Spleen (tissue), 11 donors: ENCODE measurements at regions not wholly inside any gene's neighbourhood (a gene's known extent, or its start where the extent isn't known, plus 50 kb on each side); places are given as distances from the start of the nearest gene placed in this dataset.

Experiments
- DNase-seq: peaks from one replicate; pipeline ENCODE4 v3.0.0-alpha.2; 2020
- H3K27ac ChIP-seq, 8 donors: fragments of 200-600 bp; sonication (generic) in 7 of 8; 1 replicate in 4 of 8; 2 replicates in 4 of 8; pipeline versions ENCODE4 v1.5.0 to v1.8.0; 2016 to 2021; ENCODE audit warnings: inconsistent platforms in 4 of 8, mild to moderate bottlenecking in 4 of 8, moderate library complexity in 1 of 8
- H3K27me3 ChIP-seq, 7 donors: fragments of 200-600 bp; sonication (generic) in 6 of 7; replicated peaks in 1 of 7; 1 replicate in 4 of 7; 2 replicates in 3 of 7; pipeline versions ENCODE4 v1.5.0 to v1.8.0; 2016 to 2021; ENCODE audit warnings: inconsistent platforms in 3 of 7, mild to moderate bottlenecking in 1 of 7
- H3K36me3 ChIP-seq, 6 donors: fragments of 200-600 bp; sonication (generic) in 5 of 6; 1 replicate in 4 of 6; 2 replicates in 2 of 6; pipeline versions ENCODE4 v1.5.0 to v1.8.0; 2016 to 2021; ENCODE audit warnings: inconsistent platforms in 2 of 6
- H3K4me1 ChIP-seq, 6 donors: fragments of 200-600 bp; sonication (generic) in 5 of 6; 1 replicate in 3 of 6; 2 replicates in 3 of 6; pipeline versions ENCODE4 v1.5.0 to v1.8.0; 2016 to 2021; ENCODE audit warnings: inconsistent platforms in 3 of 6
- H3K4me3 ChIP-seq, 8 donors: fragments of 200-600 bp; sonication (generic) in 7 of 8; 1 replicate in 4 of 8; 2 replicates in 4 of 8; pipeline versions ENCODE4 v1.5.0 to v1.8.0; 2016 to 2021; ENCODE audit warnings: inconsistent platforms in 4 of 8, mild to moderate bottlenecking in 4 of 8, moderate library complexity in 2 of 8
- H3K9me3 ChIP-seq, 8 donors: fragments of 200-600 bp; sonication (generic) in 7 of 8; 1 replicate in 4 of 8; 2 replicates in 4 of 8; pipeline versions ENCODE4 v1.5.0 to v1.8.0; 2016 to 2021; ENCODE audit warnings: inconsistent platforms in 4 of 8
- POLR2A ChIP-seq, 3 donors: fragments of 450-650 bp; IDR thresholded peaks; one replicate each; pipeline ENCODE4 v1.5.1; 2017; ENCODE audit warnings: antibody characterized with exemption in 3 of 3, mild to moderate bottlenecking in 1 of 3
- POLR2AphosphoS5 ChIP-seq, 3 donors: sonication (generic); formaldehyde crosslinking; IDR thresholded peaks; one replicate each; pipeline ENCODE4 v1.5.1; 2017; ENCODE audit warnings: antibody characterized with exemption in 3 of 3
- WGBS, 5 donors: extraction: QIAGEN DNeasy Blood & Tissue Kit in 3 of 5; methylation state at CpG; one replicate each; pipeline versions ENCODE4 v1.1.5 to v1.1.7; 2013 to 2018; 5-methylcytosine and 5-hydroxymethylcytosine counted together
- intact Hi-C: fragments of 100-400 bp; cut with DNase I; formaldehyde crosslinking; loops from one replicate; pipeline ENCODE4 v1.15.0; 2023; ENCODE audit warnings: low total_unique reads
- TF ChIP-seq, protein P1 (sequence below), 11 experiments: fragments of 200-600 bp in 7 of 11; fragments of 450-650 bp in 4 of 11; sonication (generic) in 4 of 11; IDR thresholded peaks in 8 of 11; conservative IDR thresholded peaks in 3 of 11; 1 replicate in 7 of 11; 2 replicates in 4 of 11; pipeline versions ENCODE4 v1.4.0 to v1.8.0; 2016 to 2021; ENCODE audit warnings: antibody characterized with exemption in 11 of 11, inconsistent platforms in 4 of 11, mild to moderate bottlenecking in 1 of 11
- donor health status: healthy with polysubstance abuse.
- donor health status: DM: no; HTN: no; CAD: no; lungs with moderate emphysema.
- donor health status: DM: no; HTN: no; CAD: no.
- donor health status: Bipolar disorder and iron deficiency.
- donor health status: healthy.
- donor health status: DM: no; HTN: no; CAD: no.
- donor health status: DM: yes; HTN: yes; CAD: no.

GRCh38 chr16:65869261-65869660, 497.2 kb upstream of the CDH5 start:
- Histone ChIP-seq H3K4me1 (peaks cover 0 to 13% (median 2%) of the 10 kb centered on the region in 6 donors), H3K9me3 (peaks cover 0 to 9% (median 6%) of the 10 kb centered on the region in 8 donors), H3K4me3 (no peak overlapping the region), H3K27ac (peak overlapping the region in 4 of 8 donors; percentile 49 to 78 (median 66)), H3K27me3 (no peaks in the 10 kb centered on the region), H3K36me3 (no peaks in the 10 kb centered on the region)
- TF ChIP-seq POLR2AphosphoS5 (IDR thresholded peaks at IDR 0.05): no peak
- TF ChIP-seq POLR2A (IDR thresholded peaks at IDR 0.05): no peak
- TF ChIP-seq, protein P1, sequence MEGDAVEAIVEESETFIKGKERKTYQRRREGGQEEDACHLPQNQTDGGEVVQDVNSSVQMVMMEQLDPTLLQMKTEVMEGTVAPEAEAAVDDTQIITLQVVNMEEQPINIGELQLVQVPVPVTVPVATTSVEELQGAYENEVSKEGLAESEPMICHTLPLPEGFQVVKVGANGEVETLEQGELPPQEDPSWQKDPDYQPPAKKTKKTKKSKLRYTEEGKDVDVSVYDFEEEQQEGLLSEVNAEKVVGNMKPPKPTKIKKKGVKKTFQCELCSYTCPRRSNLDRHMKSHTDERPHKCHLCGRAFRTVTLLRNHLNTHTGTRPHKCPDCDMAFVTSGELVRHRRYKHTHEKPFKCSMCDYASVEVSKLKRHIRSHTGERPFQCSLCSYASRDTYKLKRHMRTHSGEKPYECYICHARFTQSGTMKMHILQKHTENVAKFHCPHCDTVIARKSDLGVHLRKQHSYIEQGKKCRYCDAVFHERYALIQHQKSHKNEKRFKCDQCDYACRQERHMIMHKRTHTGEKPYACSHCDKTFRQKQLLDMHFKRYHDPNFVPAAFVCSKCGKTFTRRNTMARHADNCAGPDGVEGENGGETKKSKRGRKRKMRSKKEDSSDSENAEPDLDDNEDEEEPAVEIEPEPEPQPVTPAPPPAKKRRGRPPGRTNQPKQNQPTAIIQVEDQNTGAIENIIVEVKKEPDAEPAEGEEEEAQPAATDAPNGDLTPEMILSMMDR (IDR thresholded peaks at IDR 0.05 in 8 of 11, conservative IDR thresholded peaks at IDR 0.05 in 3 of 11): no peak
- 73 to 85% (median 80%) methylated on average over 4 of the region's 4 CpGs for WGBS, 5 donors
- intact Hi-C loops: no loop called here
- DNase-seq: no peak

GRCh38 chr16:65867276-65867960, 499.1 kb upstream of the CDH5 start:
- DNase-seq: no peak
- no peaks in the 10 kb centered on the region for H3K36me3 ChIP-seq
- no peak overlapping the region for H3K4me3 ChIP-seq
- whole genome bisulfite sequencing, 5 donors: 58 to 81% (median 73%) methylated on average over 4 to 6 of the region's 6 CpGs
- no peak for TF ChIP-seq POLR2AphosphoS5 (IDR thresholded peaks at IDR 0.05)
- TF ChIP-seq, protein P1 (IDR thresholded peaks at IDR 0.05 in 8 of 11, conservative IDR thresholded peaks at IDR 0.05 in 3 of 11): no peak
- no peak for TF ChIP-seq POLR2A (IDR thresholded peaks at IDR 0.05)
- intact Hi-C loops: no loop called here
- H3K9me3 ChIP-seq: peaks cover 0 to 21% (median 16%) of the 10 kb centered on the region in 8 donors
- H3K4me1 ChIP-seq: peaks cover 0 to 13% (median 2%) of the 10 kb centered on the region in 6 donors
- no peak overlapping the region for H3K27ac ChIP-seq
- H3K27me3 ChIP-seq: no peaks in the 10 kb centered on the region

DNA sequence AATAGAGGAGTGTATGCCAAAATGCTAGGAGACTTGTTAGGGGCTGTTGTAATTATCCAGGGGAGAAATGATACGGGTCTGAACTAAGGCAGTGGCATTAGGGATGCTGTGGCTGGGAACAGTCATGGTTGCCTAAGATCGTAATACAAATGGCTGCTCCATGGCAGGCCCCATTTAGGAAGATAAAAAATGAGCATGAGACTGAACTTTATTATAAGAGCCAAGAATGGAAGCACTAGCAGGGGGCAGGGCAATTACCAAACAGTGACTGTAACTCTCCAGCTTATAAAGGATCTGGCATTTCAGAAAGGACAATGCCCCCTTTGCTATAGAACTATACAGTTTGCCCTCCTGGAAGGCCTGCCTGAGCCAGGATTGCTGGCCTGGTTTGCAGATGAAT, 503.3 kb upstream of the CDH5 start:
- no peak for DNase-seq
- Histone ChIP-seq H3K27ac (no peak overlapping the region), H3K9me3 (peaks cover 0 to 21% (median 16%) of the 10 kb centered on the region in 8 donors), H3K4me3 (no peak overlapping the region), H3K27me3 (no peaks in the 10 kb centered on the region), H3K36me3 (no peaks in the 10 kb centered on the region), H3K4me1 (no peaks in the 10 kb centered on the region)
- intact Hi-C loops: no loop called here
- 79 to 91% (median 88%) methylated on average over 2 of the region's 2 CpGs for WGBS, 5 donors
- TF ChIP-seq, protein P1 (IDR thresholded peaks at IDR 0.05 in 8 of 11, conservative IDR thresholded peaks at IDR 0.05 in 3 of 11): no peak
- TF ChIP-seq POLR2AphosphoS5 (IDR thresholded peaks at IDR 0.05) (no peak), POLR2A (IDR thresholded peaks at IDR 0.05) (no peak)

- TF ChIP-seq POLR2AphosphoS5 (IDR thresholded peaks at IDR 0.05) (no peak), POLR2A (IDR thresholded peaks at IDR 0.05) (no peak)
- TF ChIP-seq, protein P1 (IDR thresholded peaks at IDR 0.05 in 8 of 11, conservative IDR thresholded peaks at IDR 0.05 in 3 of 11): no peak
- 69 to 80% (median 77%) methylated on average over 3 of the region's 3 CpGs for WGBS, 5 donors
- Histone ChIP-seq H3K27ac (no peak overlapping the region), H3K9me3 (peaks cover 0 to 21% (median 16%) of the 10 kb centered on the region in 8 donors), H3K36me3 (no peaks in the 10 kb centered on the region), H3K27me3 (no peaks in the 10 kb centered on the region), H3K4me3 (no peak overlapping the region), H3K4me1 (no peaks in the 10 kb centered on the region)
- DNase-seq: no peak
- intact Hi-C loops: no loop called here
Measured at GRCh38 chr16:65861131-65861731, 505.3 kb upstream of the CDH5 start.
